SK-N-SH (cell line): ENCODE measurements at regions not wholly inside any gene's neighbourhood (a gene's known extent, or its start where the extent isn't known, plus 50 kb on each side); places are given as distances from the start of the nearest gene placed in this dataset.

Source experiments
- CTCF ChIA-PET: fragments of 300-600, 350-600 bp; formaldehyde crosslinking; extraction: SDS; loops from one replicate; lab custom pipeline; 2021; lab: Yijun Ruan, JAX
- POLR2A ChIA-PET: fragments of 350-600 bp; sonication (Branson Sonifier 250); formaldehyde crosslinking; extraction: SDS; loops from one replicate; lab custom pipeline; 2020; ENCODE audit warnings: antibody characterized with exemption, inconsistent platforms; lab: Yijun Ruan, JAX
- DNase-seq: peaks from one replicate; pipeline ENCODE4 v3.0.0; 2012
- H2AFZ ChIP-seq: fragments of 200-600 bp; sonication (generic); 2 replicates; pipeline ENCODE4 v1.8.1; 2016; ENCODE audit warnings: antibody characterized with exemption, mild to moderate bottlenecking, low read depth
- H3F3A ChIP-seq: fragments of 200-600 bp; sonication (generic); replicated peaks from 2 replicates; pipeline ENCODE3; 2016; ENCODE audit warnings: antibody characterized with exemption, mild to moderate bottlenecking; ENCODE audit not compliant: insufficient read depth
- H3K27ac ChIP-seq, 2 experiments: fragments of 200-500 bp in 1 of 2; fragments of 200-600 bp in 1 of 2; sonication (Bioruptor generic) in 1 of 2; sonication (generic), shearing (Covaris generic) in 1 of 2; 2 replicates each; pipeline versions ENCODE4 v1.5.1 to v1.6.1; 2014 to 2016; ENCODE audit warnings: low read depth in 2 of 2, inconsistent platforms in 1 of 2, low read length in 1 of 2, mild to moderate bottlenecking in 1 of 2, mixed read lengths in 1 of 2
- H3K27me3 ChIP-seq: fragments of 200-600 bp; sonication (generic), shearing (Covaris generic); 2 replicates; pipeline ENCODE4 v1.6.1; 2016; ENCODE audit warnings: mixed run types; ENCODE audit not compliant: insufficient read depth
- H3K36me3 ChIP-seq, 2 experiments: fragments of 200-500 bp in 1 of 2; fragments of 200-600 bp in 1 of 2; sonication (Bioruptor generic) in 1 of 2; sonication (generic) in 1 of 2; replicated peaks in 1 of 2; 2 replicates each; pipeline versions ENCODE3 to v1.5.1; 2014 to 2016; ENCODE audit warnings: low read length in 1 of 2, mild to moderate bottlenecking in 1 of 2; ENCODE audit not compliant: insufficient read depth in 2 of 2, control insufficient read depth in 1 of 2
- H3K4me1 ChIP-seq, 2 experiments: fragments of 200-500 bp in 1 of 2; fragments of 200-600 bp in 1 of 2; sonication (Bioruptor generic) in 1 of 2; sonication (generic), shearing (Covaris generic) in 1 of 2; 2 replicates each; pipeline versions ENCODE4 v1.5.1 to v1.6.1; 2014 to 2016; ENCODE audit warnings: low read depth in 1 of 2, low read length in 1 of 2, mixed run types in 1 of 2; ENCODE audit not compliant: insufficient read depth in 2 of 2, control insufficient read depth in 1 of 2
- H3K4me2 ChIP-seq: fragments of 200-600 bp; sonication (generic), shearing (Covaris generic); 2 replicates; pipeline ENCODE4 v1.6.1; 2017; ENCODE audit warnings: mixed run types
- H3K4me3 ChIP-seq, 2 experiments: fragments of 200-500 bp in 1 of 2; fragments of 200-600 bp in 1 of 2; sonication (Bioruptor generic) in 1 of 2; sonication (generic), shearing (Covaris generic) in 1 of 2; 2 replicates each; pipeline versions ENCODE4 v1.5.1 to v1.8.1; 2014 to 2016; ENCODE audit warnings: low read depth in 2 of 2, inconsistent platforms in 1 of 2, low read length in 1 of 2, mild to moderate bottlenecking in 1 of 2, mixed read lengths in 1 of 2, moderate library complexity in 1 of 2
- H3K79me2 ChIP-seq: fragments of 200-600 bp; sonication (generic); 2 replicates; pipeline ENCODE4 v1.8.1; 2017; ENCODE audit warnings: mild to moderate bottlenecking; ENCODE audit not compliant: insufficient read depth
- H3K9ac ChIP-seq: fragments of 200-600 bp; sonication (generic); 2 replicates; pipeline ENCODE4 v1.6.1; 2017; ENCODE audit warnings: mixed run types
- H3K9me2 ChIP-seq: fragments of 200-600 bp; sonication (generic); 2 replicates; pipeline ENCODE4 v1.6.1; 2017; ENCODE audit warnings: mixed run types
- H3K9me3 ChIP-seq: fragments of 200-600 bp; sonication (generic); 2 replicates; pipeline ENCODE4 v1.6.1; 2017; ENCODE audit warnings: mixed run types, mild to moderate bottlenecking, moderate library complexity
- H4K20me1 ChIP-seq: fragments of 200-600 bp; sonication (generic); 2 replicates; pipeline ENCODE4 v1.6.1; 2017; ENCODE audit warnings: mild to moderate bottlenecking, mixed run types; ENCODE audit not compliant: insufficient read depth
- CHD2 ChIP-seq: fragments of 150-350 bp; IDR thresholded peaks from 2 replicates; pipeline ENCODE4 v1.6.1; 2018; ENCODE audit warnings: low read length; ENCODE audit not compliant: partially characterized antibody
- FOSL2 ChIP-seq: IDR thresholded peaks from 2 replicates; pipeline ENCODE4 v1.4.0; 2012; ENCODE audit warnings: low read depth, mild to moderate bottlenecking, moderate library complexity, borderline replicate concordance
- FOXJ3 ChIP-seq: sonication (generic); formaldehyde crosslinking; IDR thresholded peaks from 2 replicates; pipeline ENCODE4 v1.5.1; 2020; ENCODE audit warnings: mild to moderate bottlenecking, missing genetic modification reagents
- JUND ChIP-seq: IDR thresholded peaks from 2 replicates; pipeline ENCODE4 v1.4.0; 2012
- MEF2A ChIP-seq: IDR thresholded peaks from 2 replicates; pipeline ENCODE4 v1.4.0; 2012; ENCODE audit warnings: low read depth, borderline replicate concordance
- MXI1 ChIP-seq: IDR thresholded peaks from 2 replicates; pipeline ENCODE4 v1.6.1; 2012; ENCODE audit warnings: mild to moderate bottlenecking, low read depth, low read length, improper control_type of control experiment
- NFIC ChIP-seq: IDR thresholded peaks from 2 replicates; pipeline ENCODE4 v1.4.0; 2012; ENCODE audit warnings: borderline replicate concordance
- TCF12 ChIP-seq: IDR thresholded peaks from 2 replicates; pipeline ENCODE4 v1.4.0; 2012
- TEAD4 ChIP-seq: IDR thresholded peaks from 2 replicates; pipeline ENCODE4 v1.4.0; 2012; ENCODE audit warnings: mild to moderate bottlenecking, borderline replicate concordance; ENCODE audit not compliant: insufficient read depth
- WGBS: methylation state at CpG from one replicate; pipeline ENCODE4 v1.1.6; 2017; ENCODE audit warnings: low lambda C conversion rate; 5-methylcytosine and 5-hydroxymethylcytosine counted together
- TF ChIP-seq, protein P1 (sequence below): IDR thresholded peaks from 2 replicates; pipeline ENCODE4 v1.4.0; 2012; ENCODE audit warnings: low read depth, borderline replicate concordance
- TF ChIP-seq, protein P2 (sequence below): fragments of 200-600 bp; sonication (generic); IDR thresholded peaks from 2 replicates; pipeline ENCODE4 v1.6.1; 2017; ENCODE audit warnings: antibody characterized with exemption, mild to moderate bottlenecking, moderate library complexity
- TF ChIP-seq, protein P3 (sequence below): fragments of 150-350 bp; IDR thresholded peaks from 2 replicates; pipeline ENCODE4 v1.6.1; 2017; ENCODE audit warnings: antibody characterized with exemption, low read length, low read depth, borderline replicate concordance
- TF ChIP-seq, protein P4 (sequence below): IDR thresholded peaks from 2 replicates; pipeline ENCODE4 v1.6.1; 2012; ENCODE audit warnings: mild to moderate bottlenecking, low read depth, low read length, moderate library complexity

DNA sequence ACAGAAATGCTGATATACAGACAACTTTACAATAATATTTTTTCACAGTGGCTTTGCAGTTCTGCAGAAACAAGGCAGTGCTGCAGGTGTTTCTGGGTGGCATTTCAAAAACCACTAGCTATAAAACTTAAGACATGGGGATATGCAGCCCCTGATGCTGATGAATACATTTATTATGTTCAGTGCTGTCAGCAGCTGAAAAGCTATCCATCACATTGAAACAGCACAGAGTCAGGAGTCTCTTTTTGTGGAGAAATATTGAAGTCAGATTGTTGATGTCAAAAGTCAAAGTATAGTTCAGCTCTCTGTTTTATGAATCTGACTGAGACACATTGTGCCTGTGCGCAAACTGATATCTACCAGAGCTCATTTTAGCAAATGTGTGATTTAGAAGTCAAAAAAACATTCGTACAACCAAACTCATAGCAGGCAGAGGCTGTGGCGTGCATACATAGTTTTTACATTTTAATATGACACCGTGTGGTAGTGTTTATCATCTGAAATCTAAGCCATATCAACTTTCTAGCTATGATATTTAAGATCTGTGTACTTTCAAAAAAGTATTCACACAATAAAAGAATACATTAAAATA lies 467.6 kb downstream of the PRKD1 start:
- ChIA-PET CTCF (interaction anchor here (0.7 to 1.1 kb wide), 3 partner anchors 443 to 760 kb away, joined by 3 read pairs; no protein-coding TSS in a partner anchor), POLR2A (no interaction called here)
- Histone ChIP-seq H2AFZ (no peak overlapping the region), H3F3A (no peaks in the 10 kb centered on the region), H3K9me3 (no peaks in the 10 kb centered on the region), H3K9me2 (no peaks in the 10 kb centered on the region), H3K4me3 (no peak overlapping the region), H3K27me3 (peaks cover 25% of the 10 kb centered on the region; the same call in 1 of the 2 replicates), H3K4me2 (no peak overlapping the region), H4K20me1 (no peaks in the 10 kb centered on the region), H3K36me3 (no peaks in the 10 kb centered on the region), H3K27ac (no peak overlapping the region), H3K4me1 (no peaks in the 10 kb centered on the region; a peak in 1 of 4 replicates), H3K79me2 (no peaks in the 10 kb centered on the region), H3K9ac (no peak overlapping the region)
- WGBS = 9% methylated on average over 4 of the region's 4 CpGs
- no peak for DNase-seq
- TF ChIP-seq JUND (no peak), NFIC (no peak), CHD2 (no peak), TEAD4 (no peak), FOXJ3 (CRISPR knock-in tag) (no peak), FOSL2 (no peak), MEF2A (no peak), MXI1 (no peak), TCF12 (no peak)
- TF ChIP-seq, protein P1, sequence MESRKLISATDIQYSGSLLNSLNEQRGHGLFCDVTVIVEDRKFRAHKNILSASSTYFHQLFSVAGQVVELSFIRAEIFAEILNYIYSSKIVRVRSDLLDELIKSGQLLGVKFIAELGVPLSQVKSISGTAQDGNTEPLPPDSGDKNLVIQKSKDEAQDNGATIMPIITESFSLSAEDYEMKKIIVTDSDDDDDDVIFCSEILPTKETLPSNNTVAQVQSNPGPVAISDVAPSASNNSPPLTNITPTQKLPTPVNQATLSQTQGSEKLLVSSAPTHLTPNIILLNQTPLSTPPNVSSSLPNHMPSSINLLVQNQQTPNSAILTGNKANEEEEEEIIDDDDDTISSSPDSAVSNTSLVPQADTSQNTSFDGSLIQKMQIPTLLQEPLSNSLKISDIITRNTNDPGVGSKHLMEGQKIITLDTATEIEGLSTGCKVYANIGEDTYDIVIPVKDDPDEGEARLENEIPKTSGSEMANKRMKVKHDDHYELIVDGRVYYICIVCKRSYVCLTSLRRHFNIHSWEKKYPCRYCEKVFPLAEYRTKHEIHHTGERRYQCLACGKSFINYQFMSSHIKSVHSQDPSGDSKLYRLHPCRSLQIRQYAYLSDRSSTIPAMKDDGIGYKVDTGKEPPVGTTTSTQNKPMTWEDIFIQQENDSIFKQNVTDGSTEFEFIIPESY = no peak
- TF ChIP-seq, protein P2, sequence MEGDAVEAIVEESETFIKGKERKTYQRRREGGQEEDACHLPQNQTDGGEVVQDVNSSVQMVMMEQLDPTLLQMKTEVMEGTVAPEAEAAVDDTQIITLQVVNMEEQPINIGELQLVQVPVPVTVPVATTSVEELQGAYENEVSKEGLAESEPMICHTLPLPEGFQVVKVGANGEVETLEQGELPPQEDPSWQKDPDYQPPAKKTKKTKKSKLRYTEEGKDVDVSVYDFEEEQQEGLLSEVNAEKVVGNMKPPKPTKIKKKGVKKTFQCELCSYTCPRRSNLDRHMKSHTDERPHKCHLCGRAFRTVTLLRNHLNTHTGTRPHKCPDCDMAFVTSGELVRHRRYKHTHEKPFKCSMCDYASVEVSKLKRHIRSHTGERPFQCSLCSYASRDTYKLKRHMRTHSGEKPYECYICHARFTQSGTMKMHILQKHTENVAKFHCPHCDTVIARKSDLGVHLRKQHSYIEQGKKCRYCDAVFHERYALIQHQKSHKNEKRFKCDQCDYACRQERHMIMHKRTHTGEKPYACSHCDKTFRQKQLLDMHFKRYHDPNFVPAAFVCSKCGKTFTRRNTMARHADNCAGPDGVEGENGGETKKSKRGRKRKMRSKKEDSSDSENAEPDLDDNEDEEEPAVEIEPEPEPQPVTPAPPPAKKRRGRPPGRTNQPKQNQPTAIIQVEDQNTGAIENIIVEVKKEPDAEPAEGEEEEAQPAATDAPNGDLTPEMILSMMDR = no peak
- TF ChIP-seq, protein P3, sequence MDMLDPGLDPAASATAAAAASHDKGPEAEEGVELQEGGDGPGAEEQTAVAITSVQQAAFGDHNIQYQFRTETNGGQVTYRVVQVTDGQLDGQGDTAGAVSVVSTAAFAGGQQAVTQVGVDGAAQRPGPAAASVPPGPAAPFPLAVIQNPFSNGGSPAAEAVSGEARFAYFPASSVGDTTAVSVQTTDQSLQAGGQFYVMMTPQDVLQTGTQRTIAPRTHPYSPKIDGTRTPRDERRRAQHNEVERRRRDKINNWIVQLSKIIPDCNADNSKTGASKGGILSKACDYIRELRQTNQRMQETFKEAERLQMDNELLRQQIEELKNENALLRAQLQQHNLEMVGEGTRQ = no peak

DNA sequence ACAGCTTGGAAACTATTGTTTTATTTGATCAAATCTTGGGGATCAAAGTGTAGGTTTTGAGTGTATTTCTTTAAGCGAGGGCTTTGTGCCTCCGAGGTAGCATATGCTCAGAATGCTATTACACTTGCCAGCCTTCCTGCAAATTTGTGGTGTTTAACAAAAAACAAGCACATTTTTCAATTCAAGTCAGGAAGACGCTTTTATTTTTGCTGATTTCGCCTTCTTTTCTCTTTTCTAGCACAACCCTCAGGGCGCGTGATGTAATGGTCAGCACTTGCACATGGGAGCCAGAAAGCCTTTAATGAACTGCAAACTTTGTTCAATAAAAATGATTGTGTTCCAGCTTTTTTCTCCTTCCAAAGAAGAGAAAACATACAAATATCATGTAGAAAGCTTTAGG lies 466.5 kb downstream of the PRKD1 start:
- H3F3A ChIP-seq = no peaks in the 10 kb centered on the region
- ChIA-PET CTCF (interaction anchor here (1.1 kb wide), 1 partner anchor 444 kb away, joined by 3 read pairs; no protein-coding TSS in a partner anchor), POLR2A (no interaction called here)
- H3K9me3 ChIP-seq = no peaks in the 10 kb centered on the region
- H3K4me2 ChIP-seq = no peak overlapping the region
- H3K27me3 ChIP-seq = peaks cover 25% of the 10 kb centered on the region; the same call in 1 of the 2 replicates
- H3K79me2 ChIP-seq = no peaks in the 10 kb centered on the region
- no peak for DNase-seq
- no peaks in the 10 kb centered on the region for H3K9me2 ChIP-seq
- H3K36me3 ChIP-seq = no peaks in the 10 kb centered on the region
- no peaks in the 10 kb centered on the region for H4K20me1 ChIP-seq
- no peak overlapping the region for H2AFZ ChIP-seq
- H3K4me1 ChIP-seq = no peaks in the 10 kb centered on the region; a peak in 1 of 4 replicates
- TF ChIP-seq, protein P4, sequence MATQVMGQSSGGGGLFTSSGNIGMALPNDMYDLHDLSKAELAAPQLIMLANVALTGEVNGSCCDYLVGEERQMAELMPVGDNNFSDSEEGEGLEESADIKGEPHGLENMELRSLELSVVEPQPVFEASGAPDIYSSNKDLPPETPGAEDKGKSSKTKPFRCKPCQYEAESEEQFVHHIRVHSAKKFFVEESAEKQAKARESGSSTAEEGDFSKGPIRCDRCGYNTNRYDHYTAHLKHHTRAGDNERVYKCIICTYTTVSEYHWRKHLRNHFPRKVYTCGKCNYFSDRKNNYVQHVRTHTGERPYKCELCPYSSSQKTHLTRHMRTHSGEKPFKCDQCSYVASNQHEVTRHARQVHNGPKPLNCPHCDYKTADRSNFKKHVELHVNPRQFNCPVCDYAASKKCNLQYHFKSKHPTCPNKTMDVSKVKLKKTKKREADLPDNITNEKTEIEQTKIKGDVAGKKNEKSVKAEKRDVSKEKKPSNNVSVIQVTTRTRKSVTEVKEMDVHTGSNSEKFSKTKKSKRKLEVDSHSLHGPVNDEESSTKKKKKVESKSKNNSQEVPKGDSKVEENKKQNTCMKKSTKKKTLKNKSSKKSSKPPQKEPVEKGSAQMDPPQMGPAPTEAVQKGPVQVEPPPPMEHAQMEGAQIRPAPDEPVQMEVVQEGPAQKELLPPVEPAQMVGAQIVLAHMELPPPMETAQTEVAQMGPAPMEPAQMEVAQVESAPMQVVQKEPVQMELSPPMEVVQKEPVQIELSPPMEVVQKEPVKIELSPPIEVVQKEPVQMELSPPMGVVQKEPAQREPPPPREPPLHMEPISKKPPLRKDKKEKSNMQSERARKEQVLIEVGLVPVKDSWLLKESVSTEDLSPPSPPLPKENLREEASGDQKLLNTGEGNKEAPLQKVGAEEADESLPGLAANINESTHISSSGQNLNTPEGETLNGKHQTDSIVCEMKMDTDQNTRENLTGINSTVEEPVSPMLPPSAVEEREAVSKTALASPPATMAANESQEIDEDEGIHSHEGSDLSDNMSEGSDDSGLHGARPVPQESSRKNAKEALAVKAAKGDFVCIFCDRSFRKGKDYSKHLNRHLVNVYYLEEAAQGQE = no peak
- no peak overlapping the region for H3K4me3 ChIP-seq
- H3K27ac ChIP-seq = no peak overlapping the region
- WGBS = 15% methylated on average over 6 of the region's 6 CpGs
- H3K9ac ChIP-seq = no peak overlapping the region
